ENCODE measurements at regions not wholly inside any gene's neighbourhood (a gene's known extent, or its start where the extent isn't known, plus 50 kb on each side); places are given as distances from the start of the nearest gene placed in this dataset.

- no peak overlapping the region for H3K4me3 ChIP-seq (ENCODE audit: low read depth, low read length)
- DNase-seq (ENCODE audit: low read depth): no peak
- no peak for TF ChIP-seq CTCF (conservative IDR thresholded peaks at IDR 0.05; ENCODE audit: low read depth, low read length)
These were observed 520.4 kb upstream of the B3GALT2 start for GRCh38 chr1:193706766-193707165.

GRCh38 chr1:193705554-193705981 lies 519.2 kb upstream of the B3GALT2 start:
- TF ChIP-seq CTCF (conservative IDR thresholded peaks at IDR 0.05; ENCODE audit: low read depth, low read length): no peak
- no peak for DNase-seq (ENCODE audit: low read depth)
- H3K4me3 ChIP-seq (ENCODE audit: low read depth, low read length): no peak overlapping the region

- no peak overlapping the region for H3K4me3 ChIP-seq (ENCODE audit: low read depth, low read length)
- TF ChIP-seq CTCF (conservative IDR thresholded peaks at IDR 0.05; ENCODE audit: low read depth, low read length): no peak
- no peak for DNase-seq (ENCODE audit: low read depth)
These were observed 517.2 kb upstream of the B3GALT2 start for GRCh38 chr1:193703655-193704054.

- TF ChIP-seq CTCF (conservative IDR thresholded peaks at IDR 0.05; ENCODE audit: low read depth, low read length): no peak
- DNase-seq (ENCODE audit: low read depth): no peak
These were observed 516.7 kb upstream of the B3GALT2 start for GRCh38 chr1:193703121-193703520.

GRCh38 chr1:193701759-193702158 lies 515.3 kb upstream of the B3GALT2 start:
- no peak overlapping the region for H3K4me3 ChIP-seq (ENCODE audit: low read depth, low read length)
- no peak for DNase-seq (ENCODE audit: low read depth)
- no peak for TF ChIP-seq CTCF (conservative IDR thresholded peaks at IDR 0.05; ENCODE audit: low read depth, low read length)

More at GRCh38 chr1:193703121-193703520, 516.7 kb upstream of the B3GALT2 start:
- no peak overlapping the region for H3K4me3 ChIP-seq (ENCODE audit: low read depth, low read length)

GRCh38 chr1:193700710-193701355 lies 514.4 kb upstream of the B3GALT2 start:
- TF ChIP-seq CTCF (conservative IDR thresholded peaks at IDR 0.05; ENCODE audit: low read depth, low read length): no peak
- no peak for DNase-seq (ENCODE audit: low read depth)
- no peak overlapping the region for H3K4me3 ChIP-seq (ENCODE audit: low read depth, low read length)

- no peak for TF ChIP-seq CTCF (conservative IDR thresholded peaks at IDR 0.05; ENCODE audit: low read depth, low read length)
- H3K4me3 ChIP-seq (ENCODE audit: low read depth, low read length): no peak overlapping the region
These were observed 512.8 kb upstream of the B3GALT2 start for GRCh38 chr1:193699261-193699660.

More at GRCh38 chr1:193699261-193699660, 512.8 kb upstream of the B3GALT2 start:
- DNase-seq (ENCODE audit: low read depth): no peak

Data from epithelial cell of proximal tubule (primary cell).